ENCODE measurements at regions not wholly inside any gene's neighbourhood (a gene's known extent, or its start where the extent isn't known, plus 50 kb on each side); places are given as distances from the start of the nearest gene placed in this dataset.

DNA sequence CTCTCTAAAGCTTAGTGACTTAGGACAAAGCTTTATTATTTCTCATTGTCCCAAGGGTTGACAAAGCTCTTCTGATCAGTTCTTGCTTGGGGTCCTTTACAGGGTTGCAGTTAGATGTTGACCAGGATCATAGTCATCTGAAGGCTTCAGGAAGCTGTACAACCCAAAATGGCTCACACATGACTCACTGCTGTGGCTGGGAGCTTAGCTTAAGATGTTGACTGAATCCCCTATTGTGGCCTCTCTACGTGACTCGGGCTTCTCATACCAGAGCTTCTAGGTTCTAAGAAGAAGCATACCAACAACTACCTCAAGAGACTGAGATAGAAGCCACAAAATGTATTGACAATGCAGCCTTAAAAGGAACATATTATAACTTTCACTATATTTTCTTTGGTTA is 569.6 kb upstream of the ROBO2 start:
- no peak overlapping the region for H3K4me3 ChIP-seq
- TF ChIP-seq, protein P1, sequence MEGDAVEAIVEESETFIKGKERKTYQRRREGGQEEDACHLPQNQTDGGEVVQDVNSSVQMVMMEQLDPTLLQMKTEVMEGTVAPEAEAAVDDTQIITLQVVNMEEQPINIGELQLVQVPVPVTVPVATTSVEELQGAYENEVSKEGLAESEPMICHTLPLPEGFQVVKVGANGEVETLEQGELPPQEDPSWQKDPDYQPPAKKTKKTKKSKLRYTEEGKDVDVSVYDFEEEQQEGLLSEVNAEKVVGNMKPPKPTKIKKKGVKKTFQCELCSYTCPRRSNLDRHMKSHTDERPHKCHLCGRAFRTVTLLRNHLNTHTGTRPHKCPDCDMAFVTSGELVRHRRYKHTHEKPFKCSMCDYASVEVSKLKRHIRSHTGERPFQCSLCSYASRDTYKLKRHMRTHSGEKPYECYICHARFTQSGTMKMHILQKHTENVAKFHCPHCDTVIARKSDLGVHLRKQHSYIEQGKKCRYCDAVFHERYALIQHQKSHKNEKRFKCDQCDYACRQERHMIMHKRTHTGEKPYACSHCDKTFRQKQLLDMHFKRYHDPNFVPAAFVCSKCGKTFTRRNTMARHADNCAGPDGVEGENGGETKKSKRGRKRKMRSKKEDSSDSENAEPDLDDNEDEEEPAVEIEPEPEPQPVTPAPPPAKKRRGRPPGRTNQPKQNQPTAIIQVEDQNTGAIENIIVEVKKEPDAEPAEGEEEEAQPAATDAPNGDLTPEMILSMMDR (IDR thresholded peaks at IDR 0.05) = no peak
- TF ChIP-seq EZH2phosphoT487 (IDR thresholded peaks at IDR 0.05) (no peak), EZH2 (IDR thresholded peaks at IDR 0.05) (no peak)
- no peaks in the 10 kb centered on the region for H3K79me2 ChIP-seq (ENCODE audit: low read depth)
- Mint-ChIP-seq H3K27ac (no peak overlapping the region), H3K27me3 (ENCODE audit: insufficient read depth, low read depth) (no peaks in the 10 kb centered on the region), H3K36me3 (no peaks in the 10 kb centered on the region), H3K4me1 (no peaks in the 10 kb centered on the region), H3K4me3 (no peak overlapping the region), H3K9me3 (no peaks in the 10 kb centered on the region)
- H3K9ac ChIP-seq = no peak overlapping the region
- H4K20me1 ChIP-seq (ENCODE audit: low read depth) = no peaks in the 10 kb centered on the region
- DNase-seq (ENCODE audit: low spot score) = no peak
- H3K27ac ChIP-seq = no peak overlapping the region
- H3K27me3 ChIP-seq = no peaks in the 10 kb centered on the region
- H3K4me2 ChIP-seq = no peak overlapping the region
- no peak overlapping the region for H2AFZ ChIP-seq (replicated peaks)
- no peaks in the 10 kb centered on the region for H3K36me3 ChIP-seq
- H3K4me1 ChIP-seq = no peaks in the 10 kb centered on the region
- H3K9me3 ChIP-seq (ENCODE audit: low read depth) = no peaks in the 10 kb centered on the region
- no peaks in the 10 kb centered on the region for H3F3A ChIP-seq (ENCODE audit: low read depth)

DNA sequence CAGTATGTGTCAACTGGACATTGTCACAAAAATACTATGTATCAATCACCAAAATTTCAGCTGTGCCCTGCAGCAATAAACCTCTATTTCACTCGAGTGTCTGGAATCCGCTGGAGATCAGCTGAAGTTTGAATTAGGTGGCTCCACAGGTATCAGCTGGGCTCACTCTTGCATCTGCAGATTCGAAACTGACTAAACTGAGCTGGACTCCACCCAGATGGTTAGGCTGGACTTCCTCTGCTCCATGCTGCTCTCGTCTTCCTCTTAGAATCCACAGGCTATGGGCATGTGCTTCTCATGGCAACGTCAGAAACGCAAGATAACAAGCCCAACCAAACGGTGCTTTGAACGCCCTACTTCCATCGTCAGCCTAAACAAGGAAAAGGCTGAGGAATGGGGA is 565.3 kb upstream of the ROBO2 start:
- no peak overlapping the region for H2AFZ ChIP-seq (replicated peaks)
- peaks cover 3% of the 10 kb centered on the region for H3K27me3 Mint-ChIP-seq (ENCODE audit: insufficient read depth, low read depth)
- H3K9ac ChIP-seq = no peak overlapping the region
- no peaks in the 10 kb centered on the region for H3K9me3 ChIP-seq (ENCODE audit: low read depth)
- no peaks in the 10 kb centered on the region for H3K4me1 ChIP-seq
- TF ChIP-seq, protein P1 (IDR thresholded peaks at IDR 0.05) = no peak
- no peak for TF ChIP-seq EZH2 (IDR thresholded peaks at IDR 0.05)
- no peak for TF ChIP-seq EZH2phosphoT487 (IDR thresholded peaks at IDR 0.05)
- H3F3A ChIP-seq (ENCODE audit: low read depth) = no peaks in the 10 kb centered on the region
- H3K36me3 ChIP-seq = no peaks in the 10 kb centered on the region
- H3K4me3 ChIP-seq = no peak overlapping the region
- no peaks in the 10 kb centered on the region for H3K9me3 Mint-ChIP-seq
- no peak overlapping the region for H3K27ac ChIP-seq
- no peak for DNase-seq (ENCODE audit: low spot score)
- no peak overlapping the region for H3K4me3 Mint-ChIP-seq
- H3K36me3 Mint-ChIP-seq = no peaks in the 10 kb centered on the region
- H4K20me1 ChIP-seq (ENCODE audit: low read depth) = no peaks in the 10 kb centered on the region
- no peaks in the 10 kb centered on the region for H3K79me2 ChIP-seq (ENCODE audit: low read depth)
- no peaks in the 10 kb centered on the region for H3K4me1 Mint-ChIP-seq
- H3K4me2 ChIP-seq = no peak overlapping the region
- H3K27ac Mint-ChIP-seq = no peak overlapping the region
- H3K27me3 ChIP-seq = no peaks in the 10 kb centered on the region

DNA sequence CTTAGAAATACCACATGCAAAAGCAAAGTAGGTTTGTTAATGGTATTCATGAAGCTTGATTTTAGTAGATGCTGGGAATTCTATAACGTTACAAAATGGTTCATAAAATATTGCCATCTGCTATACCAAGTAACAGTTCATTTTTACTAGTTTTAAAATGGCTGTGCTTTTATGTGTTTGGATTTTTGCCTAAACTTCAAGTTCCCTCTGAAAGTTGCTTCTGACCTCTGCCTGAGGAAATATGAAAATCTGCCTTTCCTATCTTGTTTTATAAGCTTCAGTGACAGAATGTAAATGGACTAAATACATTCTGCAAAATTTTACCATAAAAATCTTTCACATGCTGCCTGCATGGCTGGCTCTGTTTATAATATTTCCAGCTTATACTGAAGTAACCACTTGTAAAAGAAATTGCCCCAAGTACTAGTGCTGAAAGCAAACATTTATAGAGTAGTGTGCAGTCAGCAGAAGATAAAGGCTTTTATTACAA is 560.7 kb upstream of the ROBO2 start:
- H3K79me2 ChIP-seq (ENCODE audit: low read depth) = no peaks in the 10 kb centered on the region
- H2AFZ ChIP-seq (replicated peaks) = no peak overlapping the region
- no peak overlapping the region for H3K27ac ChIP-seq
- Mint-ChIP-seq H3K9me3 (no peaks in the 10 kb centered on the region), H3K4me3 (no peak overlapping the region), H3K27me3 (ENCODE audit: insufficient read depth, low read depth) (peaks cover 3% of the 10 kb centered on the region), H3K4me1 (no peaks in the 10 kb centered on the region), H3K36me3 (no peaks in the 10 kb centered on the region), H3K27ac (no peak overlapping the region)
- H3K36me3 ChIP-seq = no peaks in the 10 kb centered on the region
- H3K4me2 ChIP-seq = no peak overlapping the region
- DNase-seq (ENCODE audit: low spot score) = no peak
- no peaks in the 10 kb centered on the region for H3K4me1 ChIP-seq
- H3K9me3 ChIP-seq (ENCODE audit: low read depth) = no peaks in the 10 kb centered on the region
- no peak overlapping the region for H3K4me3 ChIP-seq
- H3K27me3 ChIP-seq = no peaks in the 10 kb centered on the region
- no peaks in the 10 kb centered on the region for H3F3A ChIP-seq (ENCODE audit: low read depth)
- no peak overlapping the region for H3K9ac ChIP-seq
- no peaks in the 10 kb centered on the region for H4K20me1 ChIP-seq (ENCODE audit: low read depth)
- no peak for TF ChIP-seq EZH2phosphoT487 (IDR thresholded peaks at IDR 0.05)
- TF ChIP-seq, protein P1 (IDR thresholded peaks at IDR 0.05) = no peak
- no peak for TF ChIP-seq EZH2 (IDR thresholded peaks at IDR 0.05)
